H1 (cell line): ENCODE measurements at regions not wholly inside any gene's neighbourhood (a gene's known extent, or its start where the extent isn't known, plus 50 kb on each side); places are given as distances from the start of the nearest gene placed in this dataset.
A peak's percentile ranks its signal among the peaks of the same experiment; 100 is the strongest.

Source experiments
- CTCF ChIA-PET: fragments of 300-600 bp; sonication (Branson Sonifier 250); formaldehyde crosslinking; loops from one replicate; lab custom pipeline; 2021; ENCODE audit not compliant: partially characterized antibody; lab: Charles Lee
- POLR2A ChIA-PET: fragments of 300-600 bp; sonication (Branson Sonifier 250); formaldehyde crosslinking; loops from one replicate; lab custom pipeline; 2021; ENCODE audit warnings: inconsistent platforms; ENCODE audit not compliant: partially characterized antibody; lab: Charles Lee
- DNase-seq, 2 experiments: peaks; one replicate each; pipeline versions ENCODE4 v3.0.0 to v3.0.0-alpha.2; 2010 to 2022; ENCODE audit warnings: low spot score in 2 of 2, low read depth in 1 of 2, mixed read lengths in 1 of 2
- FAIRE-seq: peaks from 2 replicates; lab custom pipeline; 2011; peaks lifted over from hg19 to GRCh38; lab: Jason Lieb, UNC
- H2AFZ ChIP-seq: 2 replicates; pipeline ENCODE4 v1.8.1; 2012; ENCODE audit warnings: low read length, inconsistent platforms
- H2AK5ac ChIP-seq: 2 replicates; pipeline ENCODE4 v1.6.1; 2013; ENCODE audit warnings: low read depth, low read length
- H2BK120ac ChIP-seq: replicated peaks from 2 replicates; pipeline ENCODE3; 2013; ENCODE audit warnings: low read depth, low read length, inconsistent platforms
- H2BK12ac ChIP-seq: 2 replicates; pipeline ENCODE4 v1.6.1; 2013; ENCODE audit warnings: low read depth, low read length
- H2BK15ac ChIP-seq: 2 replicates; pipeline ENCODE4 v1.6.1; 2013; ENCODE audit warnings: low read length
- H2BK20ac ChIP-seq: 2 replicates; pipeline ENCODE4 v1.6.1; 2013; ENCODE audit warnings: low read length
- H2BK5ac ChIP-seq: 2 replicates; pipeline ENCODE4 v1.6.1; 2013; ENCODE audit warnings: low read depth, low read length
- H3K14ac ChIP-seq: 2 replicates; pipeline ENCODE4 v1.6.1; 2013; ENCODE audit warnings: inconsistent platforms; ENCODE audit not compliant: insufficient read length
- H3K18ac ChIP-seq: 2 replicates; pipeline ENCODE4 v1.6.1; 2013; ENCODE audit warnings: low read length; ENCODE audit errors: extremely low read depth
- H3K23ac ChIP-seq: 2 replicates; pipeline ENCODE4 v1.6.1; 2013; ENCODE audit warnings: inconsistent platforms; ENCODE audit not compliant: insufficient read length
- H3K23me2 ChIP-seq: 2 replicates; pipeline ENCODE4 v1.6.1; 2013; ENCODE audit warnings: low read depth, low read length
- H3K27ac ChIP-seq: 2 replicates; pipeline ENCODE4 v1.6.1; 2011; ENCODE audit warnings: low read depth, low read length, inconsistent platforms
- H3K27me3 ChIP-seq, 4 experiments: replicated peaks in 1 of 4; 1 replicate in 1 of 4; 2 replicates in 3 of 4; pipeline versions ENCODE4 v1.6.1 to v1.8.1; 2011 to 2013; ENCODE audit warnings: low read length in 3 of 4, mild to moderate bottlenecking in 3 of 4, inconsistent platforms in 2 of 4, mixed read lengths in 2 of 4, moderate library complexity in 1 of 4; ENCODE audit not compliant: control insufficient read depth in 3 of 4, insufficient read depth in 3 of 4; ENCODE audit errors: extremely low read depth in 1 of 4
- H3K36me3 ChIP-seq, 4 experiments: 2 replicates each; pipeline versions ENCODE4 v1.6.1 to v1.8.1; 2011 to 2013; ENCODE audit warnings: mild to moderate bottlenecking in 4 of 4, low read length in 3 of 4, moderate library complexity in 2 of 4, control low read depth in 1 of 4, inconsistent platforms in 1 of 4; ENCODE audit not compliant: insufficient read depth in 4 of 4, control insufficient read depth in 2 of 4
- H3K4ac ChIP-seq: replicated peaks from 2 replicates; pipeline ENCODE3; 2013; ENCODE audit warnings: low read length, low read depth, mixed read lengths, inconsistent platforms; ENCODE audit not compliant: insufficient read length
- H3K4me1 ChIP-seq, 4 experiments: replicated peaks in 1 of 4; 1 replicate in 1 of 4; 2 replicates in 3 of 4; pipeline versions ENCODE4 v1.6.1 to v1.8.1; 2011 to 2013; ENCODE audit warnings: low read length in 3 of 4, inconsistent platforms in 2 of 4, mixed read lengths in 1 of 4; ENCODE audit not compliant: insufficient read depth in 4 of 4, control insufficient read depth in 3 of 4
- H3K4me2 ChIP-seq, 2 experiments: 2 replicates each; pipeline versions ENCODE4 v1.6.1 to v1.8.1; 2011 to 2013; ENCODE audit warnings: low read depth in 2 of 2, low read length in 2 of 2, control low read depth in 1 of 2, inconsistent platforms in 1 of 2, mild to moderate bottlenecking in 1 of 2; ENCODE audit not compliant: insufficient read depth in 1 of 2
- H3K4me3 ChIP-seq, 4 experiments: fragments of 200-600, 300-600 bp in 1 of 4; sonication (generic), shearing (Covaris generic), sonication (Bioruptor Twin) in 1 of 4; 2 replicates each; pipeline versions ENCODE4 v1.5.1 to v1.8.1; 2011 to 2016; ENCODE audit warnings: low read length in 4 of 4, low read depth in 3 of 4, control low read depth in 2 of 4, inconsistent platforms in 2 of 4, mild to moderate bottlenecking in 2 of 4, mixed read lengths in 1 of 4, moderate library complexity in 1 of 4; ENCODE audit not compliant: insufficient read depth in 2 of 4; ENCODE audit errors: extremely low read depth in 1 of 4
- H3K56ac ChIP-seq: replicated peaks from 2 replicates; pipeline ENCODE3; 2013; ENCODE audit warnings: low read depth, mild to moderate bottlenecking, mixed read lengths, low read length, inconsistent platforms; ENCODE audit not compliant: insufficient read length
- H3K79me1 ChIP-seq: 2 replicates; pipeline ENCODE4 v1.6.1; 2013; ENCODE audit warnings: low read depth, low read length, control low read depth
- H3K79me2 ChIP-seq, 2 experiments: 2 replicates each; pipeline versions ENCODE4 v1.6.1 to v1.8.1; 2012 to 2013; ENCODE audit warnings: low read length in 2 of 2, mild to moderate bottlenecking in 2 of 2, inconsistent platforms in 1 of 2; ENCODE audit not compliant: insufficient read depth in 2 of 2, control insufficient read depth in 1 of 2
- H3K9ac ChIP-seq, 4 experiments: replicated peaks in 1 of 4; 1 replicate in 1 of 4; 2 replicates in 3 of 4; pipeline versions ENCODE4 v1.6.1 to v1.8.1; 2011 to 2013; ENCODE audit warnings: low read depth in 3 of 4, low read length in 3 of 4, control low read depth in 2 of 4, mild to moderate bottlenecking in 2 of 4, moderate library complexity in 2 of 4, inconsistent platforms in 1 of 4; ENCODE audit errors: extremely low read depth in 1 of 4
- H3K9me3 ChIP-seq, 2 experiments: 2 replicates each; pipeline versions ENCODE4 v1.6.1 to v1.8.1; 2012 to 2013; ENCODE audit warnings: mild to moderate bottlenecking in 2 of 2, moderate library complexity in 2 of 2, control low read depth in 1 of 2, inconsistent platforms in 1 of 2, low read depth in 1 of 2, low read length in 1 of 2, mixed read lengths in 1 of 2; ENCODE audit not compliant: insufficient read depth in 2 of 2
- H4K20me1 ChIP-seq, 2 experiments: replicated peaks in 1 of 2; 2 replicates each; pipeline versions ENCODE3 to v1.8.1; 2011 to 2013; ENCODE audit warnings: inconsistent platforms in 2 of 2, low read length in 2 of 2, mild to moderate bottlenecking in 1 of 2; ENCODE audit not compliant: insufficient read depth in 2 of 2, control insufficient read depth in 1 of 2
- H4K5ac ChIP-seq: 2 replicates; pipeline ENCODE4 v1.6.1; 2013; ENCODE audit warnings: low read length, low read depth, mixed read lengths, inconsistent platforms; ENCODE audit not compliant: insufficient read length
- H4K8ac ChIP-seq: 2 replicates; pipeline ENCODE4 v1.8.0; 2013; ENCODE audit warnings: mild to moderate bottlenecking, moderate library complexity, low read length, inconsistent platforms; ENCODE audit not compliant: insufficient read depth; ENCODE audit errors: extremely low read depth
- H4K91ac ChIP-seq: replicated peaks from 2 replicates; pipeline ENCODE3; 2013; ENCODE audit warnings: low read length, mixed read lengths, inconsistent platforms; ENCODE audit not compliant: insufficient read length
- JUND ChIP-seq: IDR thresholded peaks from 2 replicates; pipeline ENCODE4 v1.6.1; 2011; ENCODE audit warnings: mild to moderate bottlenecking, improper control_type of control experiment, low read length
- RXRA ChIP-seq: IDR thresholded peaks from 2 replicates; pipeline ENCODE4 v1.6.1; 2011; ENCODE audit warnings: low read depth, mild to moderate bottlenecking, low read length, moderate library complexity; ENCODE audit not compliant: insufficient read depth
- TAF7 ChIP-seq: optimal IDR thresholded peaks from 2 replicates; pipeline ENCODE3; 2011; ENCODE audit warnings: low read depth, mild to moderate bottlenecking, inconsistent platforms, low read length, moderate library complexity, borderline replicate concordance
- WGBS, 2 experiments: shearing (Covaris generic) in 1 of 2; methylation state at CpG; one replicate each; pipeline versions ENCODE4 v1.1.6 to v1.1.7; 2013 to 2015; ENCODE audit warnings: low lambda C conversion rate in 2 of 2, mixed read lengths in 2 of 2, inconsistent platforms in 1 of 2, low coverage in 1 of 2, missing lambda C conversion rate in 1 of 2; ENCODE audit not compliant: insufficient replicate concordance in 2 of 2, insufficient coverage in 1 of 2, insufficient read length in 1 of 2; ENCODE audit errors: extremely low coverage in 1 of 2, missing lambda C conversion rate in 1 of 2; 5-methylcytosine and 5-hydroxymethylcytosine counted together

DNA sequence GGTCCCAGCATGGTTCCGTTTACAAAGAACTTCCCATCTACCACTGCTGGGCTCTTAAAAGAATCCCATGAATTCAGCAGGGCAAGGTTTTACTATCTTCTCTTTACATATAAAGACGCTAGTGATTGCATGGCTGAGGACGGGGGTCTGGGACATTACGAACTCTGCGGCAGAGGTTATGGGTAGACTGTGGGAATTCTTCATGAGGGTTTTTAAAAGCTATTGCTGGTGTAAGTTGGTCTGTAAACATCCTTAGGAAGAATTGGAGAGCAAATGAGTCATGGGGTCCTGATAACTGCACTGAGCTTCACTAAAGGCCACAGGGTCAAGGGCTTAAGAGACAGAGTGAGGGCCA, 53.1 kb upstream of the TMEM72 start:
- H3K4me3 ChIP-seq, result no peak overlapping the region
- no peaks in the 10 kb centered on the region for H3K36me3 ChIP-seq
- peaks cover 0 to 8% (median 5%) of the 10 kb centered on the region in 4 experiments; a peak in 5 of 7 replicates for H3K27me3 ChIP-seq
- no peak overlapping the region; the same call in 1 of the 2 replicates for H3K18ac ChIP-seq
- H3K27ac ChIP-seq, result no peak overlapping the region
- no peaks in the 10 kb centered on the region for H3K79me2 ChIP-seq
- ChIA-PET POLR2A (interaction anchor here (1.0 kb wide), 1 partner anchor 19 kb away, joined by 4 read pairs; no protein-coding TSS in a partner anchor), CTCF (interaction anchor here (0.6 to 3.2 kb wide), 25 partner anchors 11 to 1188 kb away, joined by 3 to 26 read pairs (median 4); no protein-coding TSS in a partner anchor)
- no peak overlapping the region for H3K56ac ChIP-seq
- H3K9ac ChIP-seq, result no peak overlapping the region
- no peak overlapping the region for H2BK120ac ChIP-seq
- H4K5ac ChIP-seq, result no peak overlapping the region
- no peak overlapping the region for H2AFZ ChIP-seq
- no peak overlapping the region for H4K8ac ChIP-seq
- H2BK12ac ChIP-seq, result no peak overlapping the region
- no peak overlapping the region for H3K4me2 ChIP-seq
- WGBS, 2 experiments, result 49% methylated on average over 5 of the region's 5 CpGs; no CpG with 5 or more reads in 1 of the 2 experiments
- no peaks in the 10 kb centered on the region for H4K20me1 ChIP-seq
- H3K9me3 ChIP-seq, result no peaks in the 10 kb centered on the region
- peaks cover 0 to 9% (median 6%) of the 10 kb centered on the region in 4 experiments; a peak in 6 of 7 replicates for H3K4me1 ChIP-seq
- H2BK5ac ChIP-seq, result no peak overlapping the region
- H2BK20ac ChIP-seq, result no peak overlapping the region
- no peak overlapping the region for H3K23ac ChIP-seq
- H3K23me2 ChIP-seq, result no peaks in the 10 kb centered on the region
- no peak overlapping the region for H2AK5ac ChIP-seq
- no peak for TF ChIP-seq RXRA
- peak; percentile 18 for TF ChIP-seq TAF7
- no peak for TF ChIP-seq JUND
- no peak overlapping the region for H4K91ac ChIP-seq
- DNase-seq, result peak in 1 of 2 experiments; percentile 46
- no peak overlapping the region for H2BK15ac ChIP-seq
- H3K79me1 ChIP-seq, result no peaks in the 10 kb centered on the region
- H3K14ac ChIP-seq, result no peak overlapping the region
- H3K4ac ChIP-seq, result no peak overlapping the region
- no peak for FAIRE-seq
